Stimulated activated CD8-positive, alpha-beta memory T cell treated with anti-CD3 and anti-CD28 coated beads, Interleukin-7, amount 100 ng/mL, for 48 hours (primary cell): ENCODE measurements at regions not wholly inside any gene's neighbourhood (a gene's known extent, or its start where the extent isn't known, plus 50 kb on each side); places are given as distances from the start of the nearest gene placed in this dataset.

ENCODE experiments used
- DNase-seq, 2 donors: peaks; one replicate each; pipeline ENCODE4 v3.0.0-alpha.2; 2020; ENCODE audit warnings: low read depth in 1 of 2; ENCODE audit errors: extremely low read depth in 1 of 2

DNA sequence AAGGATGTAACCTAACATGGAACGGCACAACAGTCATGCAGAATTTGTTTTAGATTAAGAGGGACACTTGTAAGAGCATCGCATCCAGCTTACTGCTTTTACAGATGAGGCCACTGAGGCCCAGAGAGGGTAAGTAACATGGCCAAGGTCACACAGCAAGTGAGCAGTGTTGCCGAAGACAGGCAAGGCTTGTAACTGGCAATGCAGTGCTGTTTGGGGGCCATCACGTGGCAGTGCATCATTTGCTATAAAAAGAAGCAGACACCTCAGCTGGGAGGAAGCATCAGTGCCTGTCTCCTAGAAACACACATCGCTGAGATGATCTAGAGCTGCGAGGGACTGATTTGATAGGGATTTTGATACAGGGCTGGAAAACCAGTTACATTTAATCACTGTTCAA lies 108.2 kb upstream of the PROK2 start:
- DNase-seq = no peak

DNA sequence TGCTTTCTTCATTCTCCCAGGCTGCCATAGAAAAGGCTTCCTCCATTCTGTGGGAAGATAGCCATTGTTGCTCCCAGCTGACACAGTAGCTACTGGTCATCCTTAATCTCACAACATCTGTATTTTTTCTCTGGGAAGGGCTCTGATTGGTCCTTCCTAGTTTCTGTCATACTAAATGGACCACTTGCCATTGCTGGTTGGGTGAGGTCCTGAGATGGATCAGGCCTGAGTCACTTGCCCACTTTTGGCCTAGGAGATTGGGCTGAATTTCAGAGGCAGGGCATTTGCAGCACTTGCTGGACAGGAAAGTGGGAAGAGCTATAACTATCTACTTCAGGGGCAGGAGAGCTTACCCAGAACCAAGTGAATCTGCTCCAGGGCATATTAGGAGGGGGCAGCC lies 106.5 kb upstream of the PROK2 start:
- DNase-seq = no peak

DNA sequence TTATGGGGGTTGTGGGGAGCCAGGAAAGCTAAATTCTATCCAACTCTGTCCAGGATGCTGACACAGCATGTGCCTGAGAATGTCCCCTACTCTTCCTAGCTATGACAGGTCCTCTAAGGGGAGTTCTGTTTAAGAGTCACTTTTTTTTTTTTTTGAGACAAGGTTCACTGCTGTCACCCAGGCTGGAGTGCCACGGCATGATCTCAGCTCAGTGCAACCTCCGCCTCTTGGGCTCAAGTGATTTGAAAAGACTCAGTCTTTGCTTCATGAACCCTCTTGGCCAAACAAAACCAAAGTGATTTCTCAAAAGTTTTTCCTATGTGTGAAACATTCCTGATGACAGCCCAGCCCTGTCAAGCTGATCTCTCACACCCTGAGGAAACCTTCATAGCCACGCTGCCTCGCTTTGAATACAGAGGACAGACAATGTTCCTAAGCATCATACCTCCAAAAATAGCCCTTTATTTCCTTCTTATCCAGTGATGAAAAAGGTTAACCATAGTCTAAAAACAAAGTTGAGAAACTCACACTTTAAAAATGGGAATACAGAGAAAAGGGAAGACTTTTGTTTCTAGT lies 105.5 kb upstream of the PROK2 start:
- no peak for DNase-seq

DNA sequence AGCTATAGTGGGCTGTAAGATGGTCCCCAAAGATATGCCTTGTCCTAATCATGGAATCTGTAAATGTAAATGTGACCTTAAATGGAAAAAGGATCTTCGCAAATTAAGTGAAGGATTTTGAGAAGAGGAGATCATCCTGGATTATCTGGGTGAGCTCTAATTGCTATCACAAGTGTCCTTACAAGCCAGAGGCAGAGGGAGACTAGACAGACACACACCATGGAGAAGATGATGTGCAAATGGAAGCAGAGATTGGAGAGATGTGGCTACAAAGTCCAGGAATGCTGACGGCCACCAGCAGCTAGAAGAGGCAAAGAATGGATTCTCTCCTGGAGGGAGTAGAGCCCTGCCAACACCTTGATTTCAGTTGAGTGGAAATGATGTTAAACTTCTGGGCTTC lies 102.3 kb upstream of the PROK2 start:
- no peak for DNase-seq

DNA sequence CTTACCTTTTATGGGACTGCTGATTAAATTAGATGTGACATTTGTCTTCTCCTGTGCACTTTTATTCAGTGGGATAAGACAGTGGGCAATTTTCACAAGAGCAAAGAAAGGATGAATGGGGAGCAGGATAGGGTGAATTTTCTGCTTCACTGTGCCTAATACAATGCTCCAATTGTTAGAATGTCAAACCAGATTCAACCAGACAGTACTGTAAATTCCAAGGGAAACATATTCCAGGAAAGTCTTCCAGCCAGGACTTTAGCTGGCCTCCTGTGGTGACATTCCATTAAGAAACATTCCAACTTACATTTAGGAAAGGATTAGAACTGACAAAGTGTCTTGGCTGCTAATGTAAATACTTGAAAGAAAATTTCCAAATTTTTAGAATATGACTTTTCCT lies 100.1 kb upstream of the PROK2 start:
- DNase-seq = no peak

DNA sequence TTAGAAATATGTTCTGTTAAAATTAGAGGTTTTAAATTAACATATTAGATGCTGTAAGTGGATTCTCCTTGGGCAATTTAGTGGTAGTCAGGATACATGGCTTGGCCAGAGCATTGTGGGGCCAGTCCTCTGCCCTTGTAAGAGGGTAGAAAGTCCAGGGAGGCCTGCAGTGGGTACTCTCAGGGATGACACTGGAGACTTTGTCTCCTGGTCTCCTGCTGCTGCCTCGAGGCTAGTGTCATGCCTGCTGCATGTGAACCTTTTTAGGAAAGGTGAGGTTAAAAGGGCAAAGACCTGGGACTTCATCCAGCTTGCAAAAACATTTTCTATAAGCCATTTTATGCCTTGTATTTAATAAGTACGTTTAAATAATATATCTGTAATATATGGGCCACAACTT lies 96.8 kb upstream of the PROK2 start:
- DNase-seq = no peak

DNA sequence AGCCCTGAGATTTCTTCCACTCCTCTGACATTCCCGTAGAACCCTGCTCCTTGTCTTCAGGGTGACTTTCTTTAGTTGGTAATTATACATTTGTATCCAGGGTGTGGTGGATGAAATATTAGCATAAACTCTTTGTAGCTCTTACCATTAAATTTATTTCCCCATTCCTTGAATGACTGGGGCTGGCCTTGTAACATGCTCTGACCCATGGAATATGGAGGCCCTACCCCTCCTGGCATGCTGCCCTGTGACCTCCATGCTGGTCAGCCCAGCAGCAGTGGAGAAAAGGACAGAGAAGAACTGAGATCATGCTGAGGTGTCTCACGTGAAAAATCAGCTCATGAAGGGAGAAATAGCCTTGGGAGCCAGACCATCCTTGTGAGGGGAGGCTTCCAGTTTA lies 96.1 kb upstream of the PROK2 start:
- no peak for DNase-seq

DNA sequence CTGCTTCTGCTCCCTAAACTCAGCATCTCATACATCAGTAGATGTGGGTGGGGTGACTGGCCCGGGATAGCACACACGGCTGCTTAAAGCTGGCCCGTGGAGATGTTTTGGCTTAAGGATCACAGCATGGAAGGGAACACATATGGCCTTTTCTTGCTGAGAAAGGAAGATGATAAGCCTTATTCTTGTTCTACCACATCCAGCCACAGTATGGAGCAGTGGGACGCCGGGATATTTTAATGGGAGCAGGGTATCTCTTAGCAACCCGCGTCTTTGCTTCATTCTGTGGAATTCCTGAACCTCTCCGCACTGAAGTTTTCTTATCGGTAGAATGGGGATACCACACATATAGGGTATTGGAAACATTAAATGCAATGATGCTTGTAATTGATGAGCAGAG lies 94.1 kb upstream of the PROK2 start:
- no peak for DNase-seq

DNA sequence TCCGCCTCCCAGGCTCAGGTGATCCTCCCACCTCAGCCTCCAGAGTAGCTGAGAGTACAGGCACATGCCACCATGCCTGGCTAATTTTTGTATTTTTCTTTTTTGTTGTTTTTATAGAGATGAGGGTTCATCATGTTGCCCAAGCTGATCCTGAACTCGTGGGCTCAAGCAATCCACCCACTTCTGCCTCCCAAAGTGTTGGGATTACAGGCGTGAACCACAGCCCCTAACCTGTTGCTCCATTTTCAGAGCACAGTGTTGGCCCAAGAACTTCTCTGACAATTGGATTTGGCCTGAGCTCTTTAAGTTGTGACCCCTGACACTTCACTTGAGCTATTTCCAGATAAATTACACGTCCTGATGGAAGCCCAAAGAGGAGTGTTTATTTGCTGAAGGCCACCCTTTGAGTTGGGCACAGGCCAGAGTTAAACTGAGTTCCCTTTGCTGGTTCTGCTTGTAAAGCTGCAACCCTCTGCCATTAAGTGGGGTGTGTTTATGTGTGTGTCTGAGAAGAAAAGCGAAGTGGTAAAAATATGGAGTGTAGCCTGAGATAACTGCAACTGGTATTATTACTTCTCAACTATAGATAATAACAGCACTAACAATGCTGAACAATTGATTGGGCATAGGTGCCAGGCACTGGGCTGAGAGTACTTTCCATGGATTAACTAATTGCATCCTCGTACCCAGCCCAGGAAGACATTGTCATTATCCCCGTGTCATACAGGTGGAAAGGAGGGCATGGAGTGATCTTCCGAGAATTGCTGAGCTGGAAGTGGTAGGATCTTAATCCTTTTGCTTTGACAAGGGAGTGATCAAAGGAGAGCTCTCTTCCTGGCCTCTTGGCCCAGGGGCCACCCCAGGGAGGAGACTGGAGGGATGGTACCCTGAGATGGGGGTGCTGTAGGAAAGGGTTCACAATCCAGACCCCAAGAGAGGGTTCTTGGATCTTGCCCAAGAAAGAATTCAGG lies 91.5 kb upstream of the PROK2 start:
- DNase-seq = no peak

DNA sequence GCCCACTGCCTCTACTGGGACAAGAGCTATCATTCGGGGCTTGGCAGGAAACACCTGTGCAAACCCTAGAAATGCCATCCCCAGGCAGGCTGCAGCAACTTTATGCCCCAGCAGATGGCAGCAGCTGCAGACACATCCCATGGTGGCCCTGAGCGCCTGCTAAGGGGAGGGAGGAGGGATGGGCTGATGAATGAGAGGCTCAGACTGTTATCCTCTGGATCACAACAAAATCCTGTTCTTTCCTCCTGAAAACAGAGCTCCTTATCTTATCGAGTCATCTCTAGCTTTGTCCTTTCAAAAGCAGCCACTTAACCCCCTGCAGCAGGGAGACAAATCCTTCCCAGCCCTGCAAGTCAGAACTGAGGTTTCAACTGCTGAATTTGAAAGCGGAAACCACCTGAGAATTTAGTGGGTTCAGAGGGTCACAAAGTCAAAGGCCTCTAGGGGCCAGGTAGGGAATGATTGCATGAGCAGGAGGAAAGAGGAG lies 90.6 kb upstream of the PROK2 start:
- peak; percentile 43 to 61 for DNase-seq

DNA sequence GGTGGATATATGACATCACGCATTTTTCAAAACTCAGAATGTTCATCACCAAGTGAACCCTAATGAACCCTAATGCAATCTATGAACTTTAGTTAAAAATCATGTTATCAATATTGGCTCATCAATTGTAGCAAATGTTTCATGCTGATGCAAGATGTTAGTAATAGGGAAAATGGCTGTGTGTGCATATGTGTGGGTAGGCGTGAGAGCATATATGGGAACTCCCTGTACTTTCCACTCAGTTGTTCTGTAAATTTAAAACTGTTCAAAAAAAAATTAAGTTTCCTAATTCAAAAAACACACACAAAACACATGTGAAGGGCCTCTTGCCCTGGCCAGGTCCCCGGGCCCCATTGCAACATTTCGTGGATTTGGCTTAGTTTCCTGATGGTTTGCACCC lies 89.7 kb upstream of the PROK2 start:
- DNase-seq = no peak

DNA sequence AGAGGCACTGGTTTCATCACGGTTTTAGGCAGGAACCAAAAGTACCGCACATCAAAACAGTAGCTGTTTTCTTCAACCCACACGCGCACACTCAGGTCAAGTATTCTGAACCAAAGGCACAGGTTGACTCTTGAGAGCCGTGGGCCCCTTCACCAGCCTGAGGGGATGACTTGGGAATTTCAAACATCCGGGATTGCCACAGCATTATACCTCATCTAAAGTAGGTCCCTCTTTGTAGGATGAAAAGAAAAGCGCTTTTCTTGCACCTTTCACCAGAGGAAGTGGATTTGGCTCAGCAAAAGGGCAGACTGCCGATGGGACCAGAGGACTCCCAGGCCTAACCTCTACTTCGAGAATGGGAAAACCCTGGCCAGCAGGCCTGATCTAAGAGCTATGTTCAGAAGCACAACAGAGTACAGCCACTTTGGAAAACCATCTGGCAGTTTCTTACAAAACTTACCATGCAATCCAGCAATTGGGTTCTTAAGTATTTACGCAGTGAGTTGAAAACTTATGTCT lies 88.2 kb upstream of the PROK2 start:
- no peak for DNase-seq

DNA sequence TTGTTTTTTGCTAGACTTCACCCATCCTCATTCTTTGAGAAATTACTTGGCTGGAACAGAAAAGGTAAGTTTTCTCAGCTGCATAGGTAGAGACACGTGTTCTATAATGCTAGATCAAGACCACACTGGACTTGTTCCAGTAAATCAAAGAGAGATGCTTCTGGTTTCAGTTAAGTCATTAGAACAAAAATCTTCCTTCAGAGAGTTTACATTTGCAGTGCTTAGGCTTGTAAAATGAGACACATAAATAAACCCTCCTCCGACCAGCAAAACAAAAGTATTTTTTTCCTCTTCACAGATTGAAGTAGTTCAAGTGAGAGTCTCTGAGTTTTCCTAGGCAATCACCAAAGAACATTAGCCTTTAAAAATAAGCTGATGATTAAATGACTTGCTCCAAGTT lies 87.3 kb upstream of the PROK2 start:
- DNase-seq = no peak

DNA sequence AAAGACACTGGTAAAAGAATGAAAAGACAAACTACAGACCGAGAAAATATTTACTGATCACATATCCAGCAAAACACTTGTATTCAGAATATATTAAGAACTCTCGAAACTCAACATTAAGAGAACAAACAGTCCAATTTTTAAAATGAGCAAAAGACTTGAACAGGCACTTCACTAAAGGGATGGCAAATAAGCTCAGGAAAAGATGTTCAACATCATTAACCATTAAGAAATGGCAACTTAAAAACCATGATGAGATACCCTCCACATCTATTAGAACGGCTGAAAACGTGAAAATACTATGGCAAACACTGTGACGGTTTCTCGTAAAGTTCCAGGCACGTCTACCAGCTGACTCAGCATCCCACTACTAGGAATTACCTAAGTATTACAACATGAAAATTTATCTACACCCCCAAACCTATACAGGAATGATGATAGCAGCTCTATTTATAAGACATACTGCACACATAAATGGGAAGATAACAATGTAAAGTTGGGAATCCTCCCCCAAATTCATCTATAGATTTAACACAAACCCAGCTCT lies 86.1 kb upstream of the PROK2 start:
- no peak for DNase-seq

DNA sequence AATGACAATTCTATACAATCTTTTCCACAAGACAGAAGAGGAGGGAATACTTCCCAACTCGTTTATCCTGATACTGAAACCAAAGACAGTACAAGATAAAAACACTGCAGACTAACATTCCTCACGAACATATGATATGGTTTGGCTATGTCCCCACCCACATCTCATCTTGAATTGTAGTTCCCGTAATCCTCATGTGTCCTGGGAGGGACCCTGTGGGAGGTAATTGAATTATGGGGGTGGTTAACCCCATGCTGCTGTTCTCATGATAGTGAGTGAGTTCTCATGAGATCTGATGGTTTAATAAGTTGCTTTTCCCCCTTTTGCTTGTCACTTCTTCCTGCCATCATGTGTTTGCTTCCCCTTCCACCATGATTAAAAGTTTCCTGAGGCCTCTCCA lies 83.9 kb upstream of the PROK2 start:
- DNase-seq = no peak

DNA sequence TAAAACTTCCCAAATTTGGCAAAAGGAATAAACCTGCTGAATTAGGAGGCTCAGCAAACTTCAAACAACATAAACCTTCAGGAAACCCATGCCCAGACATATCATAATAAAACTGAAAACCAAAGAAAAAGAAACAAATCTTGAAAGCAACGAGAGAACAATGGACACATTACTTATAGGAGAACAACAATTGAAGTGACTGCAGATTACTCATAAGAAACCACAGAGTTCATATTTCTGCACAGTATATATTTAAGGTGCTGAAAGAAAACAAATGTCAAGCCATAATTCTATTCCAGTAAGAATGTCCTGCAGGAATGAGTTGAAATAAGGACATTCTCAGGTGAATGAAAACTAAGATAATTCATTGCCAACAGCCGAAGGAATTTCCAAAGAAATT lies 80.8 kb upstream of the PROK2 start:
- no peak for DNase-seq

DNA sequence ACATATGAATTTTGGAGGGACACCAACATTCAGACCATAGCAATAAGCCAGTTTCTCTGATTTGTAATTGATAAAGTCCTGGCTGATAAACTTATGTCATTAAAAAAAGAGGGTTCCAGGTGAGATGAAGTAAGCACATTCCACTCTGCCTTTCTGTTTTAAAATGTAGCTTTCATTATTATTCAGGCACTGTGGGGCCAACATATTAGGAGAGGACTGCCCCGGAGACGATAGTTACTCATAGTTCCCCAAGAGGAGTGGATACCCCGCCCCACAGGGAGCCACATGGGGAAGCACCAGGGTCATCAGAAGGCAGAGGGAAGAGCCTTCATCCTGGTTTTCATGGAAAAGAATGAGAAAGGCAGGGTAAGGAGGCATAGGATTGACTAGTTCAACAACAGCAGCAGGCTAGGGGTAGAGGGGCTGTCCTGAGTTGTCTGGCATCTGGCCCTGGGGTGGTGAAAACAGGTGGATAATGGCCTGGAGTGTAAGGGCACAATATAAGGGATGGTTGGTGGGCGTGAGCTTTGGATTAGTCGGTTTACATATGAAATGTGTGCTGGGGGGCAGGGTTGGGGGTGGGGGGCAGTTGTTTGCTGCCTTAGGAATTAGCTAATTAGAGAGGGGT lies 78.7 kb upstream of the PROK2 start:
- DNase-seq = no peak

DNA sequence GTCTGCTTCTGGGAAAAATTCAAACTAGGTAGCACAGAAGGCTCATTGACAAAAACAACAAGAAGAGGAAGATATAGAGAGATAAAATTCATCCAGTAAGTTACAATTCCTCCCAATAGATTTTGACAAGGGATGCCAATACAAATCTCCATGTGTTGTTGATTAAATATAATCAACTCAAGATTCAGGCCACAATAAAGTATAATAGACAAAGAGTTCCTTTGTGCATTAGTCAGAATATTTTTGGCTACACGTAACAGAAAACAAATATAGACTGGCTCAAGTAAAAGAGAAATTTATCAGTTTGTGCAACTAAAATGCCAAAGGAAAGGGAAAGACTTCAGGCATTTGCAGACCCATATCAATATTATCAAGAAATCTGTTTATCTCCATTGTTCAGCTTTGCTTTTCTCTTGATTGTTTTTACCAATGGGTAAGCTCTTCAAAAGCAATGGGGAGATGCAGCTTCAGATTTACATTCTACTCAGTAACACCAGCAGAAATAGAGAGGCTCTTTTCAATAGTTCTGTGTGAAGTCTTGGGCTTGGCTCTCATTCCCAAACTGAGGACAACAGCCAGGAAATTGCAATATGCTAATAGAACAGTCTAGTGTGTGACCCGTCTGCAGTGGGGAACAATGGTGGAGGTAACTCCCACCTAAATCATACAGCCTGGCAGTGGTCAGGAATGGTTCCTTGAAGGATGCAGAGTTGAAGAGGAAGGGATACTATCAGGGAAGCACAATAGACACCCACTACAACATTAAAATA lies 77.6 kb upstream of the PROK2 start:
- no peak for DNase-seq

DNA sequence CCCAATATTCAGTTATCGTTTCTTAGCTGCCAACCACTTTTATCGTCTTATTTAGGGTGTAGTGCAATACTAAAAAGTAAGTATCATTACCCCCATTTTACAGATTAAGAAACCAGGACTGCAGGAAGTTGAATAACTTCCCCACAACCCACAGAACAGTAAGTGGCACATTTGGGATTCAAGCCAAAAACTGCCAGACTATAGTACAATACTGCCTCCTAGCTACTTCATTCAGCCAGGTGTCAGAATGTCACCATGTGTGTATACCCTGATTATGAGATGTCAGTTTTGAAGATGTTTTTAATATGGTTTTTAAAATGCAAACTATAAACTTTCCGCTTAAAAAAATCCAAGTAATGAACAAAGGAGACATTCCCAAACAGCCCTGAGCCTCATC lies 74.2 kb upstream of the PROK2 start:
- DNase-seq = no peak

DNA sequence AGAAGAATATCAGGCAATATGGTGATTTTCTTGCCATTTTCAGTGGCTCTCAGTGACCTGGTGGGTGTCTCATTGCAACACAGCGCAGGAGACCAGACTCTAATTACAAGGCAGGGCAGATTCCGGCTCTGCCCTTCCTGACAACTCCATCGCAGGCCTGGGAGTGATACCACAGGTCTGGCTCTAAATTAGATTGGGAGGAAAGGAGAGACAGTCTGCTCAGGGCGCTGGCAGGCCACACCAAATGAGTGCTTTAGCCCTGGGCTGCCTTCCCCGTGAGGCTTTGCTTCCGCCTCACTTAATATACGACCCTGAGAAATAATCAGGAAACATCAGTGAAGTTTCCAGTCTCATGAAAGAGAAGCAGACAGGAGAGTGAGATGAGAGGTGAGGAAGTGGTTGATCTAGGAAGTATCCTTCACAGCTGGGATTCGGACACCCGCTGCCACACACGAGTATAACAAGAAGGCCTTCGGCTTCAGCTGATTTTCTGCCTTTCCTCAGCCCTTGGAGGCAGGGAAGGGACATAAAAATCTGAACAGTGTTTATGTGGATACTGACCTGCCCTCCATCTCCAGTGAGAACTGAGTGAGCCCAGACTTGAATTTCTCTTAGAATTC lies 73.7 kb upstream of the PROK2 start:
- DNase-seq = no peak
